SU-DHL-6 (cell line): ENCODE measurements at regions not wholly inside any gene's neighbourhood (a gene's known extent, or its start where the extent isn't known, plus 50 kb on each side); places are given as distances from the start of the nearest gene placed in this dataset.

Experiments
- EZH2phosphoT487 ChIP-seq: fragments of 200-600 bp; sonication (generic), shearing (Covaris generic); conservative IDR thresholded peaks from 2 replicates; pipeline ENCODE4 v1.6.1; 2018; ENCODE audit warnings: mild to moderate bottlenecking, antibody characterized with exemption, low read length, moderate library complexity, mixed read lengths
- TF ChIP-seq, protein P1 (sequence below): fragments of 200-600 bp; sonication (generic); IDR thresholded peaks from one replicate; pipeline ENCODE4 v1.5.1; 2017; ENCODE audit warnings: antibody characterized with exemption, mild to moderate bottlenecking, low read length, moderate library complexity; ENCODE audit not compliant: insufficient read depth, poor library complexity, severe bottlenecking

DNA sequence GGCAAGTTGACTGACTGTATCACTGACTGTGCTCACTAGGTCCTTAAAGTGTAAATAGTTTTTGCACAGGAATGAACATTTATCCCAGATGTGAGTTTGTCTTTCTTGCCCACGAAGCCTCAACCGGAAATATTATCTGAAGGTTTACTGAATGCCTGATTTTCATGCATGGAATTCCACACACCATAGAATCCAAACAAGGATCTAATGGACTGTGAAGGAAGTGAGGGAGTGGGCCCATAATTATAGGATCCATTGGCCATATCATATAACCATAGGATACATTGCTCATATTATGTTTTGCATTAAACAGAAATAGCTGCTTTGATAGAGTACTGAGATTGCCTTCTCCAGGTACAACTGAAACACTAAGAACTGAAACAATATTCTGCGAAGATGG lies 1057.2 kb upstream of the EDIL3 start:
- TF ChIP-seq, protein P1, sequence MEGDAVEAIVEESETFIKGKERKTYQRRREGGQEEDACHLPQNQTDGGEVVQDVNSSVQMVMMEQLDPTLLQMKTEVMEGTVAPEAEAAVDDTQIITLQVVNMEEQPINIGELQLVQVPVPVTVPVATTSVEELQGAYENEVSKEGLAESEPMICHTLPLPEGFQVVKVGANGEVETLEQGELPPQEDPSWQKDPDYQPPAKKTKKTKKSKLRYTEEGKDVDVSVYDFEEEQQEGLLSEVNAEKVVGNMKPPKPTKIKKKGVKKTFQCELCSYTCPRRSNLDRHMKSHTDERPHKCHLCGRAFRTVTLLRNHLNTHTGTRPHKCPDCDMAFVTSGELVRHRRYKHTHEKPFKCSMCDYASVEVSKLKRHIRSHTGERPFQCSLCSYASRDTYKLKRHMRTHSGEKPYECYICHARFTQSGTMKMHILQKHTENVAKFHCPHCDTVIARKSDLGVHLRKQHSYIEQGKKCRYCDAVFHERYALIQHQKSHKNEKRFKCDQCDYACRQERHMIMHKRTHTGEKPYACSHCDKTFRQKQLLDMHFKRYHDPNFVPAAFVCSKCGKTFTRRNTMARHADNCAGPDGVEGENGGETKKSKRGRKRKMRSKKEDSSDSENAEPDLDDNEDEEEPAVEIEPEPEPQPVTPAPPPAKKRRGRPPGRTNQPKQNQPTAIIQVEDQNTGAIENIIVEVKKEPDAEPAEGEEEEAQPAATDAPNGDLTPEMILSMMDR: no peak
- no peak for TF ChIP-seq EZH2phosphoT487
